HepG2 (cell line): ENCODE measurements at regions not wholly inside any gene's neighbourhood (a gene's known extent, or its start where the extent isn't known, plus 50 kb on each side); places are given as distances from the start of the nearest gene placed in this dataset.

Experiments
- ATAC-seq: fragments of 200-7000 bp; cut with Tn5 transposase; 3 replicates; pipeline ENCODE4 v1.9.1; 2020; ENCODE audit warnings: mild to moderate bottlenecking, moderate library complexity
- BruUV-seq: library from RNA; stranded (reverse); fragments of 400-500 nt; replicated peaks from 2 replicates; lab custom pipeline; 2021; lab: Mats Ljungman, UMichigan
- CTCF ChIA-PET: fragments of 300-600 bp; formaldehyde crosslinking; extraction: SDS; loops from one replicate; lab custom pipeline; 2021; ENCODE audit warnings: low total read pairs, inconsistent platforms, low intra/inter-chr PET ratio; lab: Yijun Ruan, JAX
- POLR2A ChIA-PET: fragments of 350-600 bp; sonication (Branson Sonifier 250); formaldehyde crosslinking; loops from one replicate; lab custom pipeline; 2020; ENCODE audit warnings: antibody characterized with exemption, inconsistent platforms; lab: Yijun Ruan, JAX
- DNase-seq: peaks from one replicate; pipeline ENCODE4 v3.0.0-alpha.2; 2015; ENCODE audit warnings: low spot score
- FAIRE-seq: peaks from 3 replicates; lab custom pipeline; 2011; peaks lifted over from hg19 to GRCh38; lab: Jason Lieb, UNC
- H2AFZ ChIP-seq: one replicate; pipeline ENCODE4 v1.6.1; 2011; ENCODE audit warnings: low read length, inconsistent platforms
- H3K27ac ChIP-seq: fragments of 300-600 bp; 3 replicates; pipeline ENCODE4 v1.8.0; 2011; ENCODE audit warnings: mixed run types, mild to moderate bottlenecking, mixed read lengths, low read length, inconsistent platforms; ENCODE audit not compliant: insufficient read depth; ENCODE audit errors: extremely low read length
- H3K27me3 ChIP-seq, 2 experiments: fragments of 200-600 bp in 1 of 2; 2 replicates in 1 of 2; 3 replicates in 1 of 2; pipeline versions ENCODE4 v1.6.0 to v1.8.0; 2011; ENCODE audit warnings: low read length in 2 of 2, mild to moderate bottlenecking in 2 of 2, moderate library complexity in 2 of 2, inconsistent platforms in 1 of 2; ENCODE audit not compliant: insufficient read depth in 2 of 2, control insufficient read depth in 1 of 2
- H3K36me3 ChIP-seq, 2 experiments: fragments of 200-600 bp in 1 of 2; replicated peaks in 1 of 2; 2 replicates in 1 of 2; 3 replicates in 1 of 2; pipeline versions ENCODE4 v1.5.1 to v1.8.0; 2011; ENCODE audit warnings: low read length in 2 of 2, inconsistent platforms in 1 of 2; ENCODE audit not compliant: insufficient read depth in 2 of 2, control insufficient read depth in 1 of 2
- H3K4me1 ChIP-seq: 2 replicates; pipeline ENCODE4 v1.5.1; 2012; ENCODE audit warnings: low read length, inconsistent platforms; ENCODE audit not compliant: insufficient read depth
- H3K4me2 ChIP-seq: 2 replicates; pipeline ENCODE4 v1.6.0; 2011; ENCODE audit warnings: low read depth, low read length, inconsistent platforms
- H3K4me3 ChIP-seq, 3 experiments: fragments of 200-600 bp in 1 of 3; sonication (generic), shearing (Covaris generic) in 1 of 3; replicated peaks in 1 of 3; 2 replicates each; pipeline ENCODE4 v1.5.1; 2011 to 2016; ENCODE audit warnings: low read length in 3 of 3, inconsistent platforms in 2 of 3, low read depth in 2 of 3, mild to moderate bottlenecking in 2 of 3, control low read depth in 1 of 3, mixed read lengths in 1 of 3; ENCODE audit not compliant: insufficient read depth in 1 of 3
- H3K79me2 ChIP-seq: one replicate; pipeline ENCODE4 v1.6.1; 2011; ENCODE audit warnings: low read length, inconsistent platforms; ENCODE audit not compliant: insufficient read depth
- H3K9ac ChIP-seq: 2 replicates; pipeline ENCODE4 v1.6.0; 2011; ENCODE audit warnings: mild to moderate bottlenecking, low read depth, low read length, inconsistent platforms; ENCODE audit not compliant: insufficient read depth
- H3K9me3 ChIP-seq: 2 replicates; pipeline ENCODE4 v1.5.1; 2012; ENCODE audit warnings: mild to moderate bottlenecking, low read length
- H4K20me1 ChIP-seq: 2 replicates; pipeline ENCODE4 v1.6.0; 2011; ENCODE audit warnings: inconsistent platforms, mild to moderate bottlenecking, low read length, moderate library complexity; ENCODE audit not compliant: insufficient read depth
- CHCHD3 ChIP-seq: sonication (generic); formaldehyde crosslinking; IDR thresholded peaks from 2 replicates; pipeline ENCODE4 v1.8.0; 2022; ENCODE audit warnings: mild to moderate bottlenecking, missing genetic modification reagents, moderate library complexity
- HNRNPH1 ChIP-seq: fragments of 200-400 bp; formaldehyde crosslinking; optimal IDR thresholded peaks from 2 replicates; pipeline ENCODE3; 2017; ENCODE audit warnings: mild to moderate bottlenecking, low read depth, low read length
- HOXD1 ChIP-seq: sonication (generic); formaldehyde crosslinking; IDR thresholded peaks from 2 replicates; pipeline ENCODE4 v1.5.0; 2020; ENCODE audit warnings: missing genetic modification reagents
- TEF ChIP-seq: sonication (generic); formaldehyde crosslinking; IDR thresholded peaks from 2 replicates; pipeline ENCODE4 v1.5.0; 2020; ENCODE audit warnings: missing genetic modification reagents
- ZKSCAN1 ChIP-seq: fragments of 150-350 bp; IDR thresholded peaks from 2 replicates; pipeline ENCODE4 v1.6.1; 2014; ENCODE audit warnings: low read length
- ZNF30 ChIP-seq: sonication (generic); formaldehyde crosslinking; IDR thresholded peaks from 2 replicates; pipeline ENCODE4 v1.5.0; 2020; ENCODE audit warnings: mild to moderate bottlenecking, missing genetic modification reagents
- WGBS: methylation state at CpG from one replicate; pipeline ENCODE4 v1.1.6; 2017; ENCODE audit warnings: low lambda C conversion rate; 5-methylcytosine and 5-hydroxymethylcytosine counted together
- in situ Hi-C: cut with HindIII; loops from 2 replicates; pipeline ENCODE4 v1.10.0; 2017; ENCODE audit warnings: low pct_unique_long_range_greater_than_20kb; ENCODE audit not compliant: extremely low pct_ligation_motif_present
- intact Hi-C: fragments of 100-400 bp; cut with micrococcal nuclease; formaldehyde crosslinking; loops from one replicate; pipeline ENCODE4 v1.10.0; 2022; ENCODE audit not compliant: unreplicated experiment
- TF ChIP-seq, protein P1 (sequence below): fragments of 450-650 bp; IDR thresholded peaks from 2 replicates; pipeline ENCODE4 v1.6.1; 2017; ENCODE audit warnings: mild to moderate bottlenecking
- TF ChIP-seq, protein P2 (sequence below): sonication (generic); formaldehyde crosslinking; IDR thresholded peaks from 2 replicates; pipeline ENCODE4 v1.4.0; 2020; ENCODE audit warnings: missing genetic modification reagents, mild to moderate bottlenecking, borderline replicate concordance

GRCh38 chr1:193794239-193794638 lies 607.8 kb upstream of the B3GALT2 start (continued):
- TF ChIP-seq, protein P1, sequence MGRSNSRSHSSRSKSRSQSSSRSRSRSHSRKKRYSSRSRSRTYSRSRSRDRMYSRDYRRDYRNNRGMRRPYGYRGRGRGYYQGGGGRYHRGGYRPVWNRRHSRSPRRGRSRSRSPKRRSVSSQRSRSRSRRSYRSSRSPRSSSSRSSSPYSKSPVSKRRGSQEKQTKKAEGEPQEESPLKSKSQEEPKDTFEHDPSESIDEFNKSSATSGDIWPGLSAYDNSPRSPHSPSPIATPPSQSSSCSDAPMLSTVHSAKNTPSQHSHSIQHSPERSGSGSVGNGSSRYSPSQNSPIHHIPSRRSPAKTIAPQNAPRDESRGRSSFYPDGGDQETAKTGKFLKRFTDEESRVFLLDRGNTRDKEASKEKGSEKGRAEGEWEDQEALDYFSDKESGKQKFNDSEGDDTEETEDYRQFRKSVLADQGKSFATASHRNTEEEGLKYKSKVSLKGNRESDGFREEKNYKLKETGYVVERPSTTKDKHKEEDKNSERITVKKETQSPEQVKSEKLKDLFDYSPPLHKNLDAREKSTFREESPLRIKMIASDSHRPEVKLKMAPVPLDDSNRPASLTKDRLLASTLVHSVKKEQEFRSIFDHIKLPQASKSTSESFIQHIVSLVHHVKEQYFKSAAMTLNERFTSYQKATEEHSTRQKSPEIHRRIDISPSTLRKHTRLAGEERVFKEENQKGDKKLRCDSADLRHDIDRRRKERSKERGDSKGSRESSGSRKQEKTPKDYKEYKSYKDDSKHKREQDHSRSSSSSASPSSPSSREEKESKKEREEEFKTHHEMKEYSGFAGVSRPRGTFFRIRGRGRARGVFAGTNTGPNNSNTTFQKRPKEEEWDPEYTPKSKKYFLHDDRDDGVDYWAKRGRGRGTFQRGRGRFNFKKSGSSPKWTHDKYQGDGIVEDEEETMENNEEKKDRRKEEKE = no peak
- no peak for TF ChIP-seq HOXD1 (CRISPR knock-in tag)
- TF ChIP-seq CHCHD3 (CRISPR knock-in tag) = no peak

DNA sequence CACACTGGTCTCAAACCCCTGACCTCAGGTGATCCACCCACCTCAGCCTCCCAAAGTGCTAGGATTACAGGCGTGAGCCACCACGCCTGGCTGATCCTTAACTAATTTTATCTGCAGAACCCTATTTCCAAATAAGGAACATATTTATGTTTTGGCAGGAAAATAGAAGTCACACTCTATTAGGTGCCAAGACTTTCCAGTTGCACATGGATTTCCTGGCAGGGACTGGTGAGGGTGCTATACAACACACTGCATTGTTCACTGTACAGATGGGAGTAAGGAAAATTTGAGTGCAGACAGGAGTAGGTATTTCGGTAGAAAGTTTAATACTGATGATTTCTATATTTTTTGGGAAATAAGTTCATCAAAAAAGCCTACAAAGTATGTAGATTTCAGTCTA lies 605.3 kb upstream of the B3GALT2 start:
- Histone ChIP-seq H3K27me3 (no peaks in the 10 kb centered on the region), H2AFZ (no peak overlapping the region), H3K9me3 (no peaks in the 10 kb centered on the region), H3K4me1 (no peaks in the 10 kb centered on the region), H3K27ac (no peak overlapping the region), H3K4me2 (no peak overlapping the region), H3K9ac (no peak overlapping the region), H3K4me3 (no peak overlapping the region), H4K20me1 (no peaks in the 10 kb centered on the region), H3K79me2 (no peaks in the 10 kb centered on the region), H3K36me3 (no peaks in the 10 kb centered on the region)
- DNase-seq = no peak
- ChIA-PET CTCF (no interaction called here), POLR2A (no interaction called here)
- TF ChIP-seq ZNF30 (CRISPR knock-in tag) = no peak
- no peak for TF ChIP-seq TEF
- TF ChIP-seq HNRNPH1 = no peak
- TF ChIP-seq, protein P2, sequence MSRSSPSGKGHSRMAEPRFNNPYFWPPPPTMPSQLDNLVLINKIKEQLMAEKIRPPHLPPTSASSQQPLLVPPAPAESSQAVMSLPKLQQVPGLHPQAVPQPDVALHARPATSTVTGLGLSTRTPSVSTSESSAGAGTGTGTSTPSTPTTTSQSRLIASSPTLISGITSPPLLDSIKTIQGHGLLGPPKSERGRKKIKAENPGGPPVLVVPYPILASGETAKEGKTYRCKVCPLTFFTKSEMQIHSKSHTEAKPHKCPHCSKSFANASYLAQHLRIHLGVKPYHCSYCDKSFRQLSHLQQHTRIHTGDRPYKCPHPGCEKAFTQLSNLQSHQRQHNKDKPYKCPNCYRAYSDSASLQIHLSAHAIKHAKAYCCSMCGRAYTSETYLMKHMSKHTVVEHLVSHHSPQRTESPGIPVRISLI (CRISPR knock-in tag) = no peak
- no peak for TF ChIP-seq ZKSCAN1
- no peak for FAIRE-seq
- no TSS peak for BruUV-seq
- ATAC-seq = no peak
- in situ Hi-C loops = no loop called here
- intact Hi-C loops = no loop called here
- WGBS = 0% methylated on average over 3 of the region's 3 CpGs
